A549 (cell line): ENCODE measurements at regions not wholly inside any gene's neighbourhood (a gene's known extent, or its start where the extent isn't known, plus 50 kb on each side); places are given as distances from the start of the nearest gene placed in this dataset.
"Not testable (repeated sequence)": the region's sequence is repeated elsewhere in the genome, so short reads cannot be mapped to it uniquely, and the experiment has no call there.

Experiments used
- ATAC-seq, 2 experiments: fragments of 200-7000 bp in 1 of 2; fragments of >200 bp in 1 of 2; cut with Nextera tagmentation in 1 of 2; cut with Tn5 transposase in 1 of 2; 3 replicates each; pipeline versions ENCODE4 v1.8.0 to v1.9.1; 2018 to 2020; ENCODE audit warnings: mild to moderate bottlenecking in 1 of 2, moderate library complexity in 1 of 2
- CTCF ChIA-PET: fragments of 300-600 bp; sonication (Branson Sonifier 250); formaldehyde crosslinking; extraction: SDS; loops from one replicate; lab custom pipeline; 2021; ENCODE audit warnings: antibody characterized with exemption, inconsistent platforms; lab: Yijun Ruan, JAX
- POLR2A ChIA-PET: fragments of 350-600 bp; formaldehyde crosslinking; extraction: SDS; loops from one replicate; lab custom pipeline; 2021; ENCODE audit warnings: antibody characterized with exemption, inconsistent platforms; lab: Yijun Ruan, JAX
- DNase-seq, 2 experiments: peaks; one replicate each; pipeline versions ENCODE4 v3.0.0 to v3.0.0-alpha.2; 2011 to 2016; ENCODE audit warnings: low read depth in 1 of 2, low spot score in 1 of 2
- FAIRE-seq: peaks from 2 replicates; lab custom pipeline; 2011; peaks lifted over from hg19 to GRCh38; lab: Jason Lieb, UNC
- H3K27ac ChIP-seq, 2 experiments: fragments of >200 bp; sonication (Bioruptor Twin); formaldehyde crosslinking; 3 replicates each; pipeline ENCODE4 v1.5.1; 2016 to 2017
- H3K4me1 ChIP-seq: fragments of >200 bp; sonication (Bioruptor Twin); formaldehyde crosslinking; 3 replicates; pipeline ENCODE4 v1.6.1; 2016
- H3K4me2 ChIP-seq: fragments of >200 bp; sonication (Bioruptor Twin); formaldehyde crosslinking; 3 replicates; pipeline ENCODE4 v1.6.1; 2016
- H3K4me3 ChIP-seq: fragments of >200 bp; sonication (Bioruptor Twin); formaldehyde crosslinking; 3 replicates; pipeline ENCODE4 v1.5.1; 2016
- H3K9me3 ChIP-seq: fragments of >200 bp; sonication (Bioruptor Twin); formaldehyde crosslinking; 3 replicates; pipeline ENCODE4 v1.6.1; 2016
- BCL3 ChIP-seq: fragments of >200 bp; sonication (Bioruptor Twin); formaldehyde crosslinking; IDR thresholded peaks from 3 replicates; pipeline ENCODE4 v1.6.1; 2016
- BHLHE40 ChIP-seq: IDR thresholded peaks from 2 replicates; pipeline ENCODE4 v1.6.1; 2012; ENCODE audit warnings: low read depth, low read length, inconsistent platforms
- CTCF ChIP-seq: fragments of >200 bp; sonication (Bioruptor Twin); formaldehyde crosslinking; IDR thresholded peaks from 3 replicates; pipeline ENCODE4 v1.5.1; 2016
- EHMT2 ChIP-seq: fragments of 200-600 bp; sonication (generic); IDR thresholded peaks from 2 replicates; pipeline ENCODE4 v1.6.1; 2016; ENCODE audit warnings: antibody characterized with exemption, low read depth, mild to moderate bottlenecking, moderate library complexity
- ELK1 ChIP-seq: fragments of 150-350 bp; IDR thresholded peaks from 2 replicates; pipeline ENCODE4 v1.6.1; 2014; ENCODE audit warnings: low read depth, mild to moderate bottlenecking, low read length
- HES2 ChIP-seq: fragments of >200 bp; sonication (Bioruptor Twin); formaldehyde crosslinking; IDR thresholded peaks from 2 replicates; pipeline ENCODE4 v1.6.1; 2016
- HEYL ChIP-seq: fragments of 250-450 bp; sonication (Bioruptor Pico); IDR thresholded peaks from 2 replicates; pipeline ENCODE4 v1.8.0; 2021; ENCODE audit warnings: mild to moderate bottlenecking, moderate library complexity
- HOXA7 ChIP-seq: fragments of 250-450 bp; sonication (Bioruptor Pico); IDR thresholded peaks from 2 replicates; pipeline ENCODE4 v1.5.0; 2020; ENCODE audit warnings: mild to moderate bottlenecking, moderate library complexity
- MAX ChIP-seq: IDR thresholded peaks from 2 replicates; pipeline ENCODE4 v1.6.1; 2012
- MAZ ChIP-seq: fragments of 150-350 bp; IDR thresholded peaks from 2 replicates; pipeline ENCODE4 v1.6.1; 2014; ENCODE audit warnings: antibody characterized with exemption, low read depth, low read length, borderline replicate concordance
- MYC ChIP-seq: IDR thresholded peaks from 2 replicates; pipeline ENCODE4 v1.6.1; 2012; ENCODE audit warnings: mild to moderate bottlenecking, inconsistent platforms, low read length, improper control_type of control experiment, borderline replicate concordance
- NR3C1 ChIP-seq: fragments of >200 bp; sonication (Bioruptor Twin); formaldehyde crosslinking; IDR thresholded peaks from 3 replicates; pipeline ENCODE4 v1.6.1; 2017
- RARB ChIP-seq: fragments of 250-450 bp; sonication (Bioruptor Pico); IDR thresholded peaks from 2 replicates; pipeline ENCODE4 v1.8.0; 2021; ENCODE audit warnings: mild to moderate bottlenecking, moderate library complexity
- RCOR1 ChIP-seq: fragments of 150-350 bp; IDR thresholded peaks from 2 replicates; pipeline ENCODE4 v1.6.1; 2014; ENCODE audit warnings: antibody characterized with exemption, low read length, low read depth
- RFX5 ChIP-seq: fragments of 450-650 bp; IDR thresholded peaks from 2 replicates; pipeline ENCODE4 v1.7.1; 2014; ENCODE audit warnings: antibody characterized with exemption, mild to moderate bottlenecking, moderate library complexity
- SMC3 ChIP-seq: fragments of >200 bp; sonication (Bioruptor Twin); formaldehyde crosslinking; IDR thresholded peaks from 3 replicates; pipeline ENCODE4 v1.6.1; 2018; ENCODE audit warnings: inconsistent platforms
- SREBF2 ChIP-seq: fragments of 450-650 bp; IDR thresholded peaks from 2 replicates; pipeline ENCODE4 v1.6.1; 2014; ENCODE audit warnings: mild to moderate bottlenecking, moderate library complexity
- WGBS: methylation state at CpG from one replicate; pipeline ENCODE4 v1.1.6; 2017; ENCODE audit errors: missing lambda C conversion rate; 5-methylcytosine and 5-hydroxymethylcytosine counted together

GRCh38 chr5:100682625-100683024 is 147.5 kb downstream of the FAM174A start:
- ChIA-PET CTCF (no interaction called here), POLR2A (no interaction called here)
- ATAC-seq = no peak
- Histone ChIP-seq H3K4me1 (no peaks in the 10 kb centered on the region), H3K4me3 (no peak overlapping the region), H3K4me2 (no peak overlapping the region), H3K27ac (no peak overlapping the region)
- DNase-seq = no peak
- no peak for FAIRE-seq
- whole genome bisulfite sequencing = 59% methylated on average over 1 of the region's 1 CpG
- TF ChIP-seq BHLHE40 (no peak), MYC (no peak), EHMT2 (no peak), SMC3 (no peak), MAZ (no peak), SREBF2 (no peak), HES2 (no peak), ELK1 (no peak), RARB (CRISPR knock-in tag) (no peak), BCL3 (no peak), HOXA7 (CRISPR knock-in tag) (no peak)
- TF ChIP-seq, all 56 proteins: peak for 0
- no peaks in the 10 kb centered on the region; the same call in 2 of the 3 replicates for H3K9me3 ChIP-seq

GRCh38 chr5:100683881-100684280 is 148.7 kb downstream of the FAM174A start:
- FAIRE-seq = no peak
- no peak for DNase-seq
- 80% methylated on average over 3 of the region's 3 CpGs for WGBS
- ChIA-PET CTCF (no interaction called here), POLR2A (no interaction called here)
- ATAC-seq = no peak
- TF ChIP-seq EHMT2 (no peak), RFX5 (no peak), RCOR1 (no peak), NR3C1 (no peak), MAX (no peak), CTCF (no peak), HEYL (no peak)
- TF ChIP-seq, all 56 proteins: peak for 0
- no peaks in the 10 kb centered on the region for H3K4me1 ChIP-seq
- H3K4me2 ChIP-seq = no peak overlapping the region
- H3K27ac ChIP-seq = no peak overlapping the region
- H3K4me3 ChIP-seq = no peak overlapping the region
- H3K9me3 ChIP-seq = no peaks in the 10 kb centered on the region; the same call in 2 of the 3 replicates

GRCh38 chr5:100685122-100685521 is 149.9 kb downstream of the FAM174A start:
- FAIRE-seq, POLR2A ChIA-PET, H3K9me3 ChIP-seq, H3K27ac ChIP-seq, ATAC-seq, H3K4me3 ChIP-seq, DNase-seq, CTCF ChIA-PET, H3K4me2 ChIP-seq, H3K4me1 ChIP-seq: not testable (repeated sequence)
- WGBS = 61% methylated on average over 2 of the region's 2 CpGs

- peaks cover 18% of the 10 kb centered on the region; the same call in 2 of the 3 replicates for H3K4me1 ChIP-seq
- H3K4me3 ChIP-seq, DNase-seq, H3K4me2 ChIP-seq, ATAC-seq, H3K27ac ChIP-seq, FAIRE-seq, H3K9me3 ChIP-seq, POLR2A ChIA-PET: not testable (repeated sequence)
- 85% methylated on average over 8 of the region's 26 CpGs for WGBS
- CTCF ChIA-PET = interaction anchor here (1.4 to 1.8 kb wide), 2 partner anchors 9 to 10 kb away, joined by 3 to 4 read pairs; no protein-coding TSS in a partner anchor
These were observed 153.7 kb downstream of the FAM174A start for GRCh38 chr5:100688834-100689233.
